ENCODE measurements at regions not wholly inside any gene's neighbourhood (a gene's known extent, or its start where the extent isn't known, plus 50 kb on each side); places are given as distances from the start of the nearest gene placed in this dataset.

- TF ChIP-seq ZBTB39 (CRISPR knock-in tag; IDR thresholded peaks at IDR 0.05) (no peak), ZNF512B (CRISPR knock-in tag; IDR thresholded peaks at IDR 0.05; ENCODE audit: borderline replicate concordance) (0 out of 2 replicates have a peak, but pooled peaks have one; percentile 28), ZNF282 (IDR thresholded peaks at IDR 0.05; ENCODE audit: partially characterized antibody) (peak; percentile 45)
These were observed 134.5 kb downstream of the INHBB start (continued) for GRCh38 chr2:120480346-120480902.

- Histone ChIP-seq H3K27me3 (ENCODE audit: control insufficient read depth in 1 of 2, insufficient read depth in 2 of 2, low read length in 2 of 2) (no peaks in the 10 kb centered on the region), H3K9ac (ENCODE audit: insufficient read depth, low read depth, low read length) (no peak overlapping the region), H3K9me3 (ENCODE audit: low read length) (no peaks in the 10 kb centered on the region), H3K79me2 (ENCODE audit: insufficient read depth, low read length) (no peaks in the 10 kb centered on the region), H3K4me2 (ENCODE audit: low read depth, low read length) (peak overlapping the region; percentile 69), H2AFZ (ENCODE audit: low read length) (no peak overlapping the region), H3K27ac (ENCODE audit: extremely low read length, insufficient read depth, low read length) (no peak overlapping the region), H3K4me3 (replicated peaks in 1 of 3; ENCODE audit: insufficient read depth in 1 of 3, low read depth in 2 of 3, low read length in 3 of 3) (peak overlapping the region in 1 of 3 experiments; percentile 38; a peak in 1 of 6 replicates), H3K4me1 (ENCODE audit: insufficient read depth, low read length) (peaks cover 51% of the 10 kb centered on the region), H3K36me3 (replicated peaks in 1 of 2; ENCODE audit: control insufficient read depth in 1 of 2, insufficient read depth in 2 of 2, low read length in 2 of 2) (no peaks in the 10 kb centered on the region), H4K20me1 (ENCODE audit: insufficient read depth, low read length) (no peaks in the 10 kb centered on the region)
- FAIRE-seq (peak; percentile 85), DNase-seq (ENCODE audit: low spot score) (peak; percentile 77), ATAC-seq (peak; percentile 92)
- BruUV-seq (replicated peaks): no TSS peak
- intact Hi-C loops (cut with micrococcal nuclease; ENCODE audit: unreplicated experiment) (loop anchor here (1.0 kb wide), 1 partner anchor 11 kb away; no protein-coding TSS in a partner anchor), in situ Hi-C loops (cut with HindIII; ENCODE audit: extremely low pct_ligation_motif_present, low pct_unique_long_range_greater_than_20kb) (no loop called here)
- CTCF ChIA-PET (ENCODE audit: low intra/inter-chr PET ratio, low total read pairs): no interaction called here
- POLR2A ChIA-PET: interaction anchor here (0.8 to 6.5 kb wide), 8 partner anchors 8 to 72 kb away, joined by 3 to 159 read pairs (median 5); no protein-coding TSS in a partner anchor
- 40% methylated on average over 5 of the region's 5 CpGs for WGBS (ENCODE audit: low lambda C conversion rate)
- TF ChIP-seq MEIS2 (CRISPR knock-in tag; IDR thresholded peaks at IDR 0.05) (peak; percentile 76; the same call in 1 of the 2 replicates), REPIN1 (CRISPR knock-in tag; IDR thresholded peaks at IDR 0.05; ENCODE audit: borderline replicate concordance, low read depth) (peak; percentile 72; the same call in 1 of the 2 replicates), SCMH1 (CRISPR knock-in tag; IDR thresholded peaks at IDR 0.05; ENCODE audit: borderline replicate concordance) (no peak), ZNF333 (CRISPR knock-in tag; IDR thresholded peaks at IDR 0.05; ENCODE audit: borderline replicate concordance) (peak; percentile 48; the same call in 1 of the 2 replicates), ZNF510 (CRISPR knock-in tag; IDR thresholded peaks at IDR 0.05; ENCODE audit: low read depth) (no peak), ZNF280B (CRISPR knock-in tag; IDR thresholded peaks at IDR 0.05; ENCODE audit: borderline replicate concordance) (peak; percentile 16; the same call in 1 of the 2 replicates), BCL6 (CRISPR knock-in tag; IDR thresholded peaks at IDR 0.05) (peak; percentile 63), ZNF383 (CRISPR knock-in tag; IDR thresholded peaks at IDR 0.05; ENCODE audit: borderline replicate concordance) (no peak), MBD4 (IDR thresholded peaks at IDR 0.05; ENCODE audit: borderline replicate concordance, low read length) (no peak), SAP130 (CRISPR knock-in tag; IDR thresholded peaks at IDR 0.05; ENCODE audit: low read depth) (peak; percentile 74), ZNF7 (CRISPR knock-in tag; IDR thresholded peaks at IDR 0.05) (no peak), KAT2B (IDR thresholded peaks at IDR 0.05; ENCODE audit: borderline replicate concordance, low read depth, low read length) (peak; percentile 34; the same call in 1 of the 2 replicates), MZF1 (CRISPR knock-in tag; IDR thresholded peaks at IDR 0.05; ENCODE audit: borderline replicate concordance) (0 out of 2 replicates have a peak, but pooled peaks have one; percentile 49)
These were observed 135.0 kb downstream of the INHBB start for GRCh38 chr2:120480903-120481445.
